Fibroblast of mammary gland (primary cell): ENCODE measurements at regions not wholly inside any gene's neighbourhood (a gene's known extent, or its start where the extent isn't known, plus 50 kb on each side); places are given as distances from the start of the nearest gene placed in this dataset.

Experiments
- DNase-seq: peaks from one replicate; pipeline ENCODE4 v3.0.0-alpha.2; 2010; ENCODE audit warnings: low read depth
- H3K4me3 ChIP-seq: 2 replicates; pipeline ENCODE4 v1.5.1; 2011; ENCODE audit warnings: low read depth, mild to moderate bottlenecking, low read length, moderate library complexity; ENCODE audit not compliant: control insufficient read depth
- TF ChIP-seq, protein P1 (sequence below): conservative IDR thresholded peaks from 2 replicates; pipeline ENCODE4 v1.5.1; 2011; ENCODE audit warnings: low read depth, low read length, inconsistent platforms; ENCODE audit not compliant: control insufficient read depth, insufficient read depth

DNA sequence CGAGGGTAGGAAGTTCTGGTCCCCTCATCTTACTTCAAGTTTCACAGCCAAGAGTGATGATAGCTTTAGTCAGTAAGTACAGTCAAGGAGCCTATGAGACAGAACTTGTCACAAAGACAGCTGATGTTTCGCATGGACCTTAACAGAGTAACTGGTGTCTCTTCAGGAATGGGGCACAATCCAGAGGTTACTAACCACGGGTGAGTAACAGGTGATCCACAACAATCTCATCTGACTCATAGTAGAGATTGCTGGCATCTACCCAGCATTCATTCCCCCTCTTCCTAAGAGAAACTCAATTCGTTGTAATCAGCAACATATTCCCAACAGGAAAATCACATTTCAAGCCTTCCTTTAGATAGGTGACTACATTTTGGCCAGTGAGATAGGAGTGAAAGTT lies 126.7 kb downstream of the SNX18 start:
- TF ChIP-seq, protein P1, sequence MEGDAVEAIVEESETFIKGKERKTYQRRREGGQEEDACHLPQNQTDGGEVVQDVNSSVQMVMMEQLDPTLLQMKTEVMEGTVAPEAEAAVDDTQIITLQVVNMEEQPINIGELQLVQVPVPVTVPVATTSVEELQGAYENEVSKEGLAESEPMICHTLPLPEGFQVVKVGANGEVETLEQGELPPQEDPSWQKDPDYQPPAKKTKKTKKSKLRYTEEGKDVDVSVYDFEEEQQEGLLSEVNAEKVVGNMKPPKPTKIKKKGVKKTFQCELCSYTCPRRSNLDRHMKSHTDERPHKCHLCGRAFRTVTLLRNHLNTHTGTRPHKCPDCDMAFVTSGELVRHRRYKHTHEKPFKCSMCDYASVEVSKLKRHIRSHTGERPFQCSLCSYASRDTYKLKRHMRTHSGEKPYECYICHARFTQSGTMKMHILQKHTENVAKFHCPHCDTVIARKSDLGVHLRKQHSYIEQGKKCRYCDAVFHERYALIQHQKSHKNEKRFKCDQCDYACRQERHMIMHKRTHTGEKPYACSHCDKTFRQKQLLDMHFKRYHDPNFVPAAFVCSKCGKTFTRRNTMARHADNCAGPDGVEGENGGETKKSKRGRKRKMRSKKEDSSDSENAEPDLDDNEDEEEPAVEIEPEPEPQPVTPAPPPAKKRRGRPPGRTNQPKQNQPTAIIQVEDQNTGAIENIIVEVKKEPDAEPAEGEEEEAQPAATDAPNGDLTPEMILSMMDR, result no peak
- DNase-seq, result peak; percentile 92
- H3K4me3 ChIP-seq, result no peak overlapping the region

DNA sequence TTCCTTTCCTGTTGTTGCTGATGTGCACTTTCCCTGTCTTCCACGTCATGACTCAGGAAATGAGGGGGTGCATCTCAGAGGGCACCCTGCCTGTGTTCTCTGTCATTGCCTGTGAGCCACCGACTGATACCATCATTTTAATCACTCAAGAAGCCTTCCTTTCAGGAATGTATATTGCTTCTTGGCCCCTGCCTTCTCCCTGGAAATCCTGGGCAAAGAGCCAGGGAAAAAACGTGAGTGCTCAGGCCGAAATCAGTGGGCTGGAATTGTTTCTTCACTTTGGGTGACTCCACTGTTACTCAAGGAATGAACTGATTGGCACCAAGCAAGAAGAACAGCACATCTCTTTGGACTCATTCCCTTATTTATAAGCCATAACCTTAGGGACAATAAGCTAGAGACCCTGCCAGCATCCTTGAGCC lies 126.1 kb downstream of the SNX18 start:
- H3K4me3 ChIP-seq, result no peak overlapping the region
- DNase-seq, result peak; percentile 90
- TF ChIP-seq, protein P1, result no peak

DNA sequence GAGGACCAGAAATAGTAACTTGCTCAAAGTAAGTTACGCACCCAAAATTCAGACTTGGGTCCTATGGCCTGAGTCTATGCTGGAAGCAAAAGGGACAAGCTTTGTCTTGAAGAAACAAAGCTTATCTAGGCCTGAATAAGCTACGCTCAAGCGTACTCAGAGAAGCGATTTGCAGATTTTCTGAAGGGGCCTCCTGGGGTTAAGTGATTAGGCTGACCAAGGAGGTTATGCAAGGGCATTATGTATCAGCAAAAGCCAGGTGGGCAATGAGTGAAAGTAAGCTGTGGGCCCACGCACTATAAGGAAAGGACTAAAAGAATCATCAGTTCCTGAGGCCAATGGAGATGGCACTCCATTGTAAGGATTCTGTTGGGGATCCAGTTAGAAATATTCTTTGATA lies 122.1 kb downstream of the SNX18 start:
- TF ChIP-seq, protein P1, result no peak
- DNase-seq, result no peak
- H3K4me3 ChIP-seq, result no peak overlapping the region

DNA sequence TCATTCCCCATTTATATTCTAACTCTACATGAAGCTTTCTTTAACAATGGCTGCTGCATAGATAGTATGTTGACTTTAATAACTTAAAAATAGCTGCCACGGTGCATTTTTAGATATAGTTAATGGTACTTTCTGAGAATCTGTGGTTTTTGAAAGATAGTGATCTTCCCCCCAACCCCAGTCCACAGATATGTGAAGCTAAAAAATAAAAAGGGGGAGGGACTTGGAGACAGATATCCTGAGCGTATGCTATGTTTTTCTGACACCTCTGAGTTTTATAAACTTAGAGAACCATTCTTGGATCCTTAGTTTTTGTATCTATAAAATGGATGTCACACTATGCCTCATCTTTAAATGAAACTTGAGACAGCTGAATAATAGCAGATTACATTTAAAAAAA lies 120.5 kb downstream of the SNX18 start:
- DNase-seq, result no peak
- H3K4me3 ChIP-seq, result no peak overlapping the region
- TF ChIP-seq, protein P1, result no peak

DNA sequence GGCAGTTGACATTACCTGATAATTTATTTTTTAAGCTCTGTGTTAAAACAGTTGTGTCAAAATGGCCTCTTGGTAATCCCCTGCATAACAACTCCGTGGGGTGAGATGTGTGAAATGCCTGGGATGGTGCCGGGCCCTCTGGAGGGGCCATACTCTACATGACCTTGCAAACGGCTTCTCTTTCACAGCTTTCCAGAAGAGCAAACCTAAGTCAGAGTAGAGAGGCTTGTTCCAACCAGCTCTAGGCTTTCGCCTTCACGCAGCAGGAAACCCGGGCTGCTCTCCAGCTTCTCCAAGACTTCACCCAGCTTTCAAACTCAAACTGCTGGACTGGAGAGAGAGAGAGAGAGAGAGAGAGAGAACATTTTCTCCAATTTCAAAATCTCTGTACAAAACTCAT lies 120.1 kb downstream of the SNX18 start:
- no peak overlapping the region for H3K4me3 ChIP-seq
- TF ChIP-seq, protein P1, result no peak

DNA sequence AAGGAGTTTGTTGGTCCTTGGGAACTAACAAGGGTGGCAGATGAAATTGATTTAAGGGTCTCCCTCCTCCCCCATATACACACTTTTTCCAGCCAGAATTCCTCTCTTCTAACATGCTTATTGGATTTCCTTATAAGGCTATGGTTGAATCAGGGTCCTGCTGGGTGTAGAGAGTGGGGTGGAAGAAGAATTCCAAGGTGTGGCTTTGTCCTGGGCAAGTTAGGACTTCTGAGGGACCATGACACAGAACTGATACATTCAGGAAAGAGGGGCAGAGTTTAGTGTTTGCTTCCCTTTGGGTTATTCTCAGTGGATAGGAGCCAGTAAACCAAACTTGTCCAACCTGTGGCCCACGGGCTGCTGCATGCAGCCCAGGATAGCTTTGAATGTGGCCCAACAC lies 116.5 kb downstream of the SNX18 start:
- H3K4me3 ChIP-seq, result no peak overlapping the region
- TF ChIP-seq, protein P1, result no peak

More for the DNA sequence above, 120.1 kb downstream of the SNX18 start:
- no peak for DNase-seq

DNA sequence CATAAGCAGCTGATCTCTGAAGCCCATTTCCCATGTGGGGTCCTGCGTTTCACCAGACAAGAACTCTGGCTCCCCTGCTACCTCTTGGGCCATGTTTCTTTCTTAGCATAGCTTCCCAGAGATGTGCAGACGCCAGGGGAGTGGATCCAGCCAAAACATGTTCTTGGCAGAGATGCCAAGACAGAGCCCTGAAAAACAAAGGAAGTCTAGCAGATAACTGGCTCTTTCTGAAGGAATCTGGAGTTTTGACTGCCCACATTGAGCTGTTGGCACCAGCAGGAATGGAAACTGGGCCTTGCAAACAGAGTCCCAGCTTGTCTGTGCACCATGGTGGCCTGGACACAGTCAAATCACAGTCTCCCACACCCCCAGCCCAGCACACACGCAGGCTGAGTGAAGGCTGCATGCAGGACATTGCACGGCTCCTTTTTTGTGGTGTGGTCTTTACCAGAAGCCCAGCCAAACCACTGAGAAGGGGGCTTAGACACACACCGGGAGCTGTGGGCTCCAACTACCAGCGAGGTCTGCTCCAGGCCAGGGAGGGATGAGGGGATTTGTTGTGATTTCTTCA lies 114.7 kb downstream of the SNX18 start:
- DNase-seq, result no peak
- TF ChIP-seq, protein P1, result no peak
- no peak overlapping the region for H3K4me3 ChIP-seq

More for the DNA sequence above, 116.5 kb downstream of the SNX18 start:
- no peak for DNase-seq
